A673 (cell line): ENCODE measurements at regions not wholly inside any gene's neighbourhood (a gene's known extent, or its start where the extent isn't known, plus 50 kb on each side); places are given as distances from the start of the nearest gene placed in this dataset.

ENCODE experiments used
- CTCF ChIP-seq: fragments of 300-800, 200-600 bp; sonication (generic); conservative IDR thresholded peaks from 2 replicates; pipeline ENCODE4 v1.5.1; 2017; ENCODE audit warnings: low read depth, mild to moderate bottlenecking, antibody characterized with exemption, low read length, moderate library complexity, mixed read lengths
- EZH2 ChIP-seq: fragments of 200-600 bp; sonication (generic); IDR thresholded peaks from 2 replicates; pipeline ENCODE4 v1.6.1; 2017; ENCODE audit warnings: borderline replicate concordance, low read depth, mild to moderate bottlenecking, mixed read lengths, antibody characterized with exemption, low read length; ENCODE audit not compliant: poor library complexity, severe bottlenecking

- TF ChIP-seq EZH2 (no peak), CTCF (no peak)
Observed at GRCh38 chr5:126184474-126184873, 238.7 kb upstream of the GRAMD2B start.
